GM18520 (cell line): ENCODE measurements at regions not wholly inside any gene's neighbourhood (a gene's known extent, or its start where the extent isn't known, plus 50 kb on each side); places are given as distances from the start of the nearest gene placed in this dataset.

Experiments used
- ATAC-seq: cut with Tn5 transposase; IDR thresholded peaks from one replicate; pipeline ENCODE4 v1.9.1; 2021; ENCODE audit not compliant: unreplicated experiment

DNA sequence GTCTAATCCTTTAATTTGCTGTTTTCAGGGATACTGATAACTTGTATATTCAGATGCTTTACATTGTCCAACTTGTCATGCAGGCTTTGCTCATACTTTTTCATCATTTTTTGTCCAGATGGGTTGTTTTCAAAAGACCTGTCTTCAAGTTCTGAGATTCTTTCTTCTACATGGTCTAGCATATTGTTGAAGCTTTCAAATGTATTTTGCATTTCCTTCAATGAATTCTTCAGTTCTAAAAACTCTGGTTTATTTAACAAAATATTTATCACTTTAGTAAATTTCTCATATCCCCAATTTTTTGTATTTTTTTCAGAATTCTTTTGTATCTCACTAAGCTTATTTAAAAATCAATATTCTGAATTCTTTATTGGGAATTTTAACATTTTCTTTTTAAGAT is 388.3 kb upstream of the IL12A start:
- no peak for ATAC-seq

DNA sequence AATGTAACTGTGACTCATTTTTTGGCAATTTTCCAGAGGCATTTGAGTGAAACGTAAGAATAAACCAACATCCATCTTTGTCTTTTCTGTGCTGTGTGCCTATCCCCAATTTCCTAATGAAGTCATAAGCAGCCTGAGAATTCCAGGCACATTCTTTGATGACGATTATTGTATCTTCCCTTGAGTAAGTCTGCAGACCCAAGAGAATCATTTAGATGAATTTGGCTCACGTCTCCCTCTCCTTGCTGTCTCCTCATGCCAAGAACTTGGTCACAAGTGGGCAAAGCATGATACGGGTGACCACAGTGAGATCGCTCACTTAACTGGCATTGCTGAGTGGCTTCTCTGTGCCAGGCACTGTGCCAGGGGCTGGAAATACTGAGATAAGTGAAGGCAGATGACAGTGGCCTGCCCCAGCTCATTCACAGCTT is 384.5 kb upstream of the IL12A start:
- ATAC-seq = no peak

DNA sequence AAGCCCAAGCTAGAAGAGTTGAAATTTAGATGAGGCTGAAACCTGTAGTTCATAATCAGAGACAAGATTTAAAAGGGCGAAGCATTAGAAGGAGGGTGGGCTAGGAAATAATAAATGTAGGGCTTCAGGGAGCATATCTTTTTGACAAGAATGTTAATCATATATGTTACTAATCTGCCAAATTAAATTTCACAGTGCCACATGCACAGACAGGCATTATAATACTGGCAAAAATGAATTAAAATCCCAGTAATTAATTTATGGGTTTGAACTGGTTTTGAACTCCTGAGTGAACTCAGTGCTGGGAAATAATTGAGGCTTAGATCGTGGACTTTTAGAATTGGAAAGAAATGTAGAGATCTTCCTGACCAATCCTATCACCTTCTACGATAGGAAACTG is 383.5 kb upstream of the IL12A start:
- ATAC-seq = no peak

DNA sequence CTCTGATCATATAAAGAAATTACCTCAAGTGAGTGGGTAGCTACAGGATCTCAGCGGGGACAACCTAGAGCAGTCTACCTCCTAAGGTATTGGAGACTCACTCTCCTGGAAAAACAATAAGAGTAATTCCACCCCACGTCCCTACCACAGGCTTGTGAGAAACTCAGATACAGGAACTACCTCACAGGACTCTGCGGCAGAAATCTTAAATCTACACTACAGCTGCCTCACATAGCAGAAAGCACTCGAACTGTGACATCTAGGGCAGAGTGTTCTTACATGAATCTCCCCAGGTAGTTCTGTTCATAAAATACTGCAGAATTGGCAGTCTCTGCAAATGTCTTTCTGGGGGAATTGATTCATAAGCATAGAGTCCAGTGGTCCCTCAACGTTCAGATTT is 382.9 kb upstream of the IL12A start:
- ATAC-seq = no peak

DNA sequence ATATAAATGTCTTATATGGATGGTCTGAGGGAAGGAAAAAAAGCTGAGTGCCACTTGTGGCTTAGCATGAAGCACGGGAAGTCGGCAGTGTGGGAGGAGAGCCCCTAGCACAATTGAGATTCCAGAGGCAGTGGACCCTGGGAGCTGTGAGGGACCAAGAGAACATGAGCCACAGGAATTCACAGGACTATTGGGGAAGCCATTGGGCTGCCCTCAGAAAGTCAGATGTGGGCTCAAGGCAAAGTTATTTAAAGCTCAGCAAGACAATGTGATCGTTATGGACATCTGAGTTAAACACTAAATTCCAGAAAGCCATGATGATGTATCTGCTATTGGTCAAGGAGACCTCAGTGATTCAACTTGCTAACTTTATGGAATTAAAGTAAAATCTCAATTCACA is 380.8 kb upstream of the IL12A start:
- ATAC-seq = no peak

DNA sequence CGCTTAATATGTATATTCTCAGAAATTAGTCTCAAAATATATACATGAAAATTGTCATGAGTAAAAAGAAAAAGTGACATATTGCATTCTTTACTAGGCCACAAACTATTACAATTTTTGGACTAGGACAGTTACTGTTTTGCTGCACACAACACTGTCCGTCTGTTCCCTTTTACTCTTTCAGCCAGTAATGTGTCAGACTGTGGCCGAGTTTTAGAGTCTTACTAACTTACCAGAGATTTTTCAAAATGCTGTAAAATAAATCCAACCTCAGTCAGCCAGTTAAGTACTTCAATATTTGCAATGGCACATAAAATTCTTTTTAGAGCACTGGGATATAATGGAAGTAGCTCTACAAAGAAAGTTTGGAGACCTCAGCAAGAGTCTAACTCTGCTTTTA is 380.3 kb upstream of the IL12A start:
- no peak for ATAC-seq

DNA sequence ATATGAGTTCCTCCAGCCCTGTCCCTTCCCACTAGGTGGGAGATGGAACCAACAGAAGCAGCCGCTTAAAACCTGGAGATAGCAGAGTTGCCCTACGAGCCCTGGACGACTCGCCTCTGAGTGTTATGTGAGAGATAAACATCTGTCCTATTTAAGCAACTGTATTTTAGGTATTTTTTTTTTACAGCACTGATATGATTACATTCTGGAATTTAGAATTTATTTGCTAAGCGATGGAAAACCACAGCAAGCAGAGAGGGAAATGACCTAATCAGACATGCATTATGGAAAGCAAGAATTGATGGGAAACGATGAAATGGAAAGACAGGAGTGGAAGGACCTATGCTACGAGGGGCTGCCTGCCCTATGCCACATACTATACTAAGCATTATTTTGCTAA is 379.0 kb upstream of the IL12A start:
- no peak for ATAC-seq

DNA sequence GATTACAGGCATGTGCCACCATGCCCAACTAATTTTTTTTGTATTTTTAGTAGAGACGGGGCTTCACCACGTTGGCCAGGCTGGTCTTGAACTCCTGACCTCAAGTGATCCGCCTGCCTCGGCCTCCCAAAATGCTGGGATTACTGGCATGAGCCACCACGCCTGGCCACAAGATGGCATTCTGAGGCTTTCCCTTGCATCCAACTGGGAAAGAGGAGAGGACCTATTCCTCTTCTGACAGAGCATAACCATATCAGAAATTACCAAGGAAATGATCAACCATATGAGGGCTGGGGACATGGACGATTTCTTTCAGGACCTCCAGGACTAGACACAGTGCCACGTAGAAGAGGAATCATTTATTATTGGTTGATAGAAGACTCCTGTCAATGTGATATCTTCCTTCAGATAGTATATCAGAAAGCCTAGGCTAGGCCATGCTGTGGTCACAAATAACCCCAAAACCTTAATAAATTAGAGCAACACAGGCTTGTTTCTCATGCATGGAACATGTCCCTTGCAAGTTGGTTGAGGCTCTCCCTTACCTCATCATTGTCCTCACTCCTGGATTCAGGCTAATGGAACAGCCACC is 372.3 kb upstream of the IL12A start:
- ATAC-seq = no peak

DNA sequence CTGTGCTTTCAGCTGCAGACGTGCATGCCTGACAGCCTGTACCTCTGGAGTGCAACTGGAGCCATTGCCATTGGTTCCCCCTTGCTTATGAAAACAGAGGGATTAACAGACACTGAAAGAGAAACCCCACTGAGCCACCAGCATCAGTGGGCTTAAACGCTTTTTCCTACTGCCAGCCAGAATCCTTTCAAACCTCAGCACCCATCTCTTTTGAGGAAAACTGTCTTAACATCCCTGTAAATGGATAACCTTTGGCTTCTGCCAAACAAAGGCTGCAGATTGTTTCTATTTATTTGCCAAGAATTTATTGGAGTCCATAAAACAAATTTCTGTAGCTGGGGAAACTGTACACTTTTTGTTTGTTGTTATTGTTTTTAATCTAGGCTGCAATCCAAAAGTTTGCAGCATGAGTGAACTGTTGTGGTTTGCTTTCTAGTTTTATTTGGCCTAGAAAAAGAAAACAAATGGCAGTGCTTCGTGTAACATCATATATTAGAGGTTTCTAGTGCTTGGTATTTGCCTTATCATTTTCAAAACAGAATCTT is 369.2 kb upstream of the IL12A start:
- ATAC-seq = no peak

DNA sequence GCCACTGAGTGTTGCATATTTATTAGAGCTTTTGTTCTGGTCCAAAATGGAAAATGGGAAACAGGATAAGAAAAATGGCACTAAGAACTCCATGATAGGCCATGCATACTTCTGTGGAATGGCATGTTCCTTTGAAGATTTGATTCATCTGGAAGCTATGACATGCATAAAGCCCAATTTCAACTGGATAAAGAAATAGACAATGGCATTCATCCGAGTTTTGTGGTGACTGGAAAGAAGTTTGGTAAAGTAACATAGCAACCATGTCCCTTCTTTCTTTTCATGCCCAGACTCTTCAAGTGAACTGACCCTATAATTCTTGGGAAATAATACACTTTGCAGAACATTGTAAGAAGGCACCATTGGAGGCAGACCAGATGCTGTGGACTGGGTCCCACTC is 368.4 kb upstream of the IL12A start:
- no peak for ATAC-seq

DNA sequence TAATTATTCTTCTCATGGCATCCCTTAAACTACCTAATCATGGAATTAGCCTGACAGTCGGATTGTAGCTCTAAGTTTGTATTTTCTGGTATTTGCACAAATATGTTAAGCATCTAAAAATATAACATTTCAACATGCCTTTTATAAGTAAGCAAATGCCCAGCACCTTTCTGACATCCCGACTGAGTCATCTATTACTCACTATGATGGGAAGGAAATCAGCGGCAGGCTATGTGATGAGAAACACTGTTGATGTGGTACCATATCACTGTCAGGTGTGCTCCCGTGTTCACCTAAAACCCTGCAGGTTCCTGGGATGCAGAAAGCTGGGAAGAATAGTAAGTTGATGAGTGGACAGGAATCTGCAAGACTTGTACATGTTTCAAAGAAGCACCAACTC is 367.8 kb upstream of the IL12A start:
- no peak for ATAC-seq

DNA sequence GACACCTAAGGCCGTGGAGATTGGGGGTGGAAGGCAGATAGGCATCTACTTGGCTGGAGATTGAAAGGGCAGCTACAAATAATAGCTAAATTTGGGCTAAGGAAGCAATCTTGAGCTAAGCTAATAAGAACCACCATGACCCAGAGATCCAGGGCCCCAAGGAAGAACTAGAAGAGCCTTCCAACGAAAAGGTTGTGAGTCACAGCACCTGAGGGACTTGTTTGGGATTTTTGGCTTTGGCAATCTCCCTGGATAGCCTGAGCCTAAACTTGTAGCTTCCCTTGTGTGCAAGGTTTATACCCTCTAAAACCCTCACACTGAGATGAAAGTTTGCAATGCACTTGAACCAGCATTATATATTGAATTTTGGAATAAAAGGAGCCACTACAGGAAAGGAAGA is 364.0 kb upstream of the IL12A start:
- ATAC-seq = no peak

DNA sequence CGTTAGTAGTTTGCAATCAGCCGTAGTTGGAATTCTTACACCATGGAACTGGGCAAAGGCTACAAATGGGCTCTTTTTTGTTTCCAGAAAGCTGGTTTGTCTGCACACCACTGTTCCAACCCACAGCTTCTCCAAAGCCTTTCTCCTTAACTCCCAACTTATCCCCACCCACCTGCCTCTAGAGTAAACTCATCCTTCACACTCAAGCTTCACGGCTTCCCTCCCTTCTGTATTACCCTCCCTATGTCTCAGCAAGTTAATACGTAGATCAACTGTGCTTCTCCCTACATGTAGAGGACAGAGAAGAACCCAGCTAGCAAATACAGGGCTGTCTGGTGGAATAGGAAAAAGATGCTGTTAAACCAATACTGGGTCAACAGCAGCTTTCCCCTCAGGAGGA is 363.0 kb upstream of the IL12A start:
- no peak for ATAC-seq

DNA sequence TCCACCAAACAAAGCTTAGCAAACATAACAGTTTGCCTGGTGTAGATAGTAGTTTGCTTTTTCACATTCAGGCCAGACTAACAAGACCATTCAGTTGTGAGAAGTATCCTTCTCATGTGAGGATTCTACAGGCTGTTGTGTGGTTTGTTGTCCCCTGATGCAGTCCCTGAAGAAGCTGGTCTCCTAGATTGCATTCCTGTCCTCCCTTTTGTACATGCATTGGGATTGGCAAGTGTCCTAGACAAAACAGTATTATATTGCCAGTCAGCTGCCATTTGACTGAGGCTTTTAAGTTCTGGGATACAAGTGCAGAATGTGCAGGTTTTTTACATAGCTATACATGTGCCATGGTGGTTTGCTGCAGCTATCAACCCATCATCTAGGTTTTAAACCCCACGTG is 362.0 kb upstream of the IL12A start:
- ATAC-seq = no peak

DNA sequence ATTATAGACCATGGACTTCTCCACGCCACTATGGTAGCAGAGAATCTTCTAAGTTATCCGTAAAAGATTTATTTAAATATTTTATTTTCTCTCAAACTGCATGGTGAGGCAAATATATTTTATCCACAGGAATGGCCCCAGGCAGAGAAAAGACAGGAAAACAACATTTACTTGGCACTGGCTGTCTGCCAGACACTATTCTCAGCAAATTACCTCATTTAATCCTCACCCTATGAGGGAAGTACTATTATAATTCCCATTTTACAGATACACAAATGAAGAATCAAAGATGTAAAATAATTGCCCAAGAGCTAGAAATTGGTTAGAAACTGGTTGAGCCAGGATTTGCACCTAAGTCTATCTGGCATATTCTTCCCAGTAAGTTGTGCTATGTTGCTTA is 361.4 kb upstream of the IL12A start:
- ATAC-seq = no peak

DNA sequence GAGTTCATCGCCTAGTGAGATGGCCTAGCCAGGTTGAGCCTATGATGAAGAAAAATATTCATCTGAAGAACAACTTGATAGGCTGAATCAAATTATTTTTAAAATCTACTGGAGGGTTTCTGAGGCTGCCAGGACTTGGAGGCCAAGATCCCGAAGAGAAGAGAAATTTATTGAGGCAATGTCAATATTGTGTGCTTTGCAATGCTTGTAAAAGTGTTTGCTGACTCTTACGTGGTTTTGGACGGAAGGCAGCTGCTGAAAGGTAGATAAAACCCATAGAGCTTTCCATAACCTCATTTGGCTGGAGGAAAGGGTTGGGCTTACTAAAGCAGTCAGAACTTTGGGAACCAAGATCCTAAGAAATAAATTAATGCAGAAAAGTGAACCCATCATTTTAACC is 361.0 kb upstream of the IL12A start:
- no peak for ATAC-seq

DNA sequence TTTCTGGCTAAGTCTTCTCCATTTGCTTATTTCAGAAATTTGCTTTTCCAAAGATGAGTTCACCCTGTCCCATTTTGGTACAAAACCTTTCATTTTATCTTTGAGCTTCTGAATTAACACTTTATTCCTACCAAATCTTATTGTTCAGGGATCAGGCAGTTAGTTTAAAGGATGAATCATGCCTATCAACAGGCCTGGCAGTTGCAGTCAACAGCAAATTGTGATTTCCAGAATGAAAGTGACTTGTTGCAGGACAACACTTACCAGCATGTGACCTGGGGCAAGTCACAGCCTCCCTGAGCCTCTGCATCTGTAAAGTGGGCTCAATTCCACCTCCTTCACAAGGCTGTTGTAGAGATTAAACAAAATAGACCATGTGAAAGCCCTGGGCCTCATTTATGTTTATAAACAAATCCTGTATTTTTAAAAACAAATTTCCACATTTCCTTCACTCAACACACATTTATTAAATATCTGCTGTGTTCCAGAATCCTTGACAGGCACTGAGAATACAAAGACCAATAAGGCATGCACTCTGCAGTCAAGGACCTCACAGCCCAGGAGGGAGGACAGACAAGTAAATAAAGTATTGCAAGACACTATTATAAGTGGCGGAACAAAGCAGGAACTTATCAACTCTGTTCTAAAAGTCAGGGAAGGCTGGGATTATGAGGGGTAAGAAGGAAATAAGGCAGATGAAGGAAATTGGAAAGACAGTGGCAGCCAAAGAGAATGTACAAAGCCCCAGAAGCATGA is 359.1 kb upstream of the IL12A start:
- ATAC-seq = no peak

DNA sequence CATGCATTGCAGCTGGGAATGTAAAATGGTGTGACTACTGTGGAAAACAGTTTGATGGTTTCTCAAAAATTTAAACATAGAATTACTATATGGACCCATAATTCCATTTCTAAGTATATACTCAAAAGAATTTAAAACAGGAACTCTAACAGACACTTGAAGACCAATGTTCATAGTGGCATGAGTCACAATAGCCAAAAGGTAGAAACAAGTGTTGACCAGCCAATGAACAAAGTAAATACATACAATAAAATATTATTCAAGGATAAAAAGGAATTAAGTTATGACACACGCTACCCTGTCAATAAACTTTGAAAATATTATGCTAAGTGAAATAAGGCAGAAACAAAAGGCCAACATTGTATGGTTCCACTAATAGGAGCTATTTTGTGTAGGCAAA is 357.4 kb upstream of the IL12A start:
- no peak for ATAC-seq

DNA sequence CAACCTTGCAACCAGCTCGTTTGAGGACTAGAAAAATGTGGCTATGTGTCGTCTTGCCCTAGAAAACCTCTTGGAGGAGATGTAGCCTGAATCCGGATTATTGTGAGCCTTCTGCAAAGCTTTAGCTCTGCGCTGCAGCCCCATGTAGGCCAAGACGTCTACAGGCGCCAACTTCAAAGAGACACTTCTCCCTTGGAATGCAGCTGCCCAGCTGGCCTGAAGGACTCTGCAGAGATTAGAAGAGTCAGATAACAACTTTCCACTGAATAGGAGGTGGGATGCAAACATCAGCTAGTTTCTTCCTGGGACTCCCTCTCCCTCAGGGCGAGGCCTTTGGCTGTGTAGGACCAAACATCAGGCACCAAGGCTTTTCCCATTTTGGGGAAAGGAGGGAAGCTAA is 356.5 kb upstream of the IL12A start:
- ATAC-seq = no peak

DNA sequence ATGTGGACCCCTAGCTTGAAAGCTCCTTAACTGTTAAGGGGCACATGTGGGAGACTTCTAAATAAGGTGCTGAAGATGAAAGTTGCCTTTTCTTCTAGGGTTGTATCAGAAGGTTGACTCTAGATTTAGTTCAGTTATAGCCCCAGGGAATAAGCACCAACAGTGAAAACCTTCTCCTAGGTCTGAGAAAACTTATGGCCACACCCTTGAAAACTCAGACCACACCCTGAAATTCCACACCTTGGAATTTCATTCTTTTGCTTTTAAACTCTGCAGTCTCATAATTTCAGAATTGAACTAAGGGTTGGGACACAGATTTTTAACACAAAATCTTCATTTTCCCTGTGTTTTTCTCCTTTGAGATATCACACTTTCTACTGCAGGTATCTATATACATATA is 355.8 kb upstream of the IL12A start:
- no peak for ATAC-seq

DNA sequence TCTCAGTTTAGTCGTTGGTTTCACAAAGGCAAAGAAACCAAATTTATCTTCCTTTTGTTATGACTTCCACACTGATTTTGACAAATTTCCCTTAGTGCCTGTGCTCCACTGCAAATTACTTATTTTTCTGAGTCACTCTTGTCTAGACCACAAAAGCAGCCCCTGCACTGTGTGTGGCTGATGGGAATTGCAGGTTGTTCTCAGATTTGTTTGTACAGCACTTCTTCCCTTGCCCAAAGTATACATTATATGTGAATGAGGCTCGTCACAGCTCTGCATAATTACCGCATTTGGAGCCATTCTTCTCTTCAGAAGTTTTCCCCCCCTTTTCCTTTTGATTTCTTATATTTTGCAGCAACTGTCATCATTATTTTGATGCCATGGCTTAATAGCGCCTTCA is 354.2 kb upstream of the IL12A start:
- ATAC-seq = no peak

DNA sequence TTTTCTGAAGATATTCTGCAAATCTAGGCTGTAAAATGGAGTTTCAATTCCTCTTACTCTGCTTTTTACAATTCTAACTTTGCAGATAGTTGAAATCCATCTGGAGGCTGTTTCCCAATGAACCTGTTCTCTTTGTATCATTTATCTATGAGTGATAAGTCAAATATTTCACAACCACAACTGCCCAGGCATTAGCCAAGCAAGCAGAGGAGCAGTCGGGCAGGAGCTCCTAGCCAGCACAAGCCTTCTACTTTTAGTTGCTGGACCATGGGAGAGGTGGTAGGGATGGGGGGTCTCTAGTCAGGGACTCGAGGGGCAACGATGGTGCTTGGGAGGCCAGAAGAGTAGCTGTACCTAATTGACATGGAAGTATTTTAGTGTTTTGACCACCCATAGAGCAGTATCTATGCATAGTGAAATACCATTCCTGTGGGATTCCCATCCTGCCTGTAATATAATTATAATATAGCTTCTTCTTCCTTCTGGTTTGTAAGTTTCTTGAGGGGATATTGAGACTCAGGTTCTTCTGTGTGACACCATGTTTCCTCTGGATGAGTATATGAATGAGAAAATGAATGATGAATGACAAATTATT is 353.5 kb upstream of the IL12A start:
- no peak for ATAC-seq
